C4-2B (cell line): ENCODE measurements at regions not wholly inside any gene's neighbourhood (a gene's known extent, or its start where the extent isn't known, plus 50 kb on each side); places are given as distances from the start of the nearest gene placed in this dataset.

Experiments used
- H3K27ac ChIP-seq: fragments of 450-650 bp; 2 replicates; pipeline ENCODE4 v1.5.1; 2017
- CTCF ChIP-seq: fragments of 450-650 bp; conservative IDR thresholded peaks from 2 replicates; pipeline ENCODE4 v1.5.1; 2017; ENCODE audit warnings: mild to moderate bottlenecking
- ZFX ChIP-seq: fragments of 450-650 bp; IDR thresholded peaks from 2 replicates; pipeline ENCODE4 v1.6.1; 2017

GRCh38 chr1:189500778-189501177, 976.9 kb downstream of the BRINP3 start:
- TF ChIP-seq CTCF, result no peak
- no peak for TF ChIP-seq ZFX
- no peak overlapping the region for H3K27ac ChIP-seq

GRCh38 chr1:189510827-189511226, 966.8 kb downstream of the BRINP3 start:
- no peak for TF ChIP-seq CTCF
- no peak overlapping the region for H3K27ac ChIP-seq

GRCh38 chr1:189513091-189513490, 964.6 kb downstream of the BRINP3 start:
- TF ChIP-seq ZFX (no peak), CTCF (no peak)

GRCh38 chr1:189522441-189522840, 955.2 kb downstream of the BRINP3 start:
- H3K27ac ChIP-seq, result no peak overlapping the region
- TF ChIP-seq ZFX (no peak), CTCF (no peak)

More at GRCh38 chr1:189513091-189513490, 964.6 kb downstream of the BRINP3 start:
- H3K27ac ChIP-seq, result no peak overlapping the region

GRCh38 chr1:189524501-189524900, 953.2 kb downstream of the BRINP3 start:
- TF ChIP-seq CTCF (no peak), ZFX (no peak)
- H3K27ac ChIP-seq, result no peak overlapping the region

- no peak overlapping the region for H3K27ac ChIP-seq
- no peak for TF ChIP-seq CTCF
- TF ChIP-seq ZFX, result no peak
Measured at GRCh38 chr1:189530162-189530561, 947.5 kb downstream of the BRINP3 start.

- TF ChIP-seq CTCF (no peak), ZFX (no peak)
Measured at GRCh38 chr1:189538271-189538670, 939.4 kb downstream of the BRINP3 start.

More at GRCh38 chr1:189538271-189538670, 939.4 kb downstream of the BRINP3 start:
- H3K27ac ChIP-seq, result no peak overlapping the region
